GM23248 (cell line): ENCODE measurements at regions not wholly inside any gene's neighbourhood (a gene's known extent, or its start where the extent isn't known, plus 50 kb on each side); places are given as distances from the start of the nearest gene placed in this dataset.

Experiments
- EZH2 ChIP-seq: fragments of 200-600 bp; sonication (generic); IDR thresholded peaks from 2 replicates; pipeline ENCODE4 v1.6.1; 2018; ENCODE audit warnings: antibody characterized with exemption, mild to moderate bottlenecking; ENCODE audit not compliant: insufficient read depth, poor library complexity, severe bottlenecking
- EZH2phosphoT487 ChIP-seq: fragments of 200-600 bp; sonication (generic); IDR thresholded peaks from 2 replicates; pipeline ENCODE4 v1.6.1; 2018; ENCODE audit warnings: antibody characterized with exemption, moderate library complexity, mild to moderate bottlenecking, low read depth; ENCODE audit not compliant: insufficient read depth

DNA sequence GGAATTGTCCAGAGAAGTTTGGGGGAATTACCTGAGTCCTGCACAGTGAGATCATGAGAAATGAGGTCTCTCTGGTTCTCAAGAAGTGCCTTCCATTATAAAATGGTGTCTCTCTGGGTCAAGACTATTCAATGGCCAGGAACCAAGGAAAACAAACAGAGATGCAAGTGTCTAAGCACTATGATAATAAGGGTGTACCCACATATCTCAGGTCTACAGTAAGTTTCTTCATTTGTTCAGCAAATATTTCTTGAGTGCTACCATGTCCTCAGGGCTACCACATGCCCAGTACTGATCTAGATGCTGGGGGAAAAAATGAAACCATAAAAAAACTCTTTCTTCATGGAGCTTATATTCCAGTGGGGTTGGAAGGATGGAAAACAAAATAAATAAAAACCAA, 170.0 kb downstream of the ACKR3 start:
- TF ChIP-seq EZH2phosphoT487 (no peak), EZH2 (no peak)
